GM12874 (cell line): ENCODE measurements at regions not wholly inside any gene's neighbourhood (a gene's known extent, or its start where the extent isn't known, plus 50 kb on each side); places are given as distances from the start of the nearest gene placed in this dataset.

Experiments used
- CTCF ChIP-seq: IDR thresholded peaks from 2 replicates; pipeline ENCODE4 v1.5.1; 2011; ENCODE audit warnings: low read depth, mild to moderate bottlenecking, control low read depth, low read length, moderate library complexity; ENCODE audit not compliant: insufficient read depth

- no peak for TF ChIP-seq CTCF
Observed at GRCh38 chr13:53569453-53569852, 540.8 kb downstream of the OLFM4 start.

- no peak for TF ChIP-seq CTCF
Observed at GRCh38 chr13:53601113-53601512, 572.5 kb downstream of the OLFM4 start.

GRCh38 chr13:53605326-53605725 lies 576.7 kb downstream of the OLFM4 start:
- no peak for TF ChIP-seq CTCF

- TF ChIP-seq CTCF, result no peak
Observed at GRCh38 chr13:53612200-53612599, 583.6 kb downstream of the OLFM4 start.

GRCh38 chr13:53622456-53622855 lies 593.8 kb downstream of the OLFM4 start:
- TF ChIP-seq CTCF, result no peak

GRCh38 chr13:53623146-53623545 lies 594.5 kb downstream of the OLFM4 start:
- no peak for TF ChIP-seq CTCF

- no peak for TF ChIP-seq CTCF
Observed at GRCh38 chr13:53631511-53631910, 602.9 kb downstream of the OLFM4 start.

GRCh38 chr13:53638040-53638439 lies 609.4 kb downstream of the OLFM4 start:
- TF ChIP-seq CTCF, result no peak
